NCI-H446 (cell line): ENCODE measurements at regions not wholly inside any gene's neighbourhood (a gene's known extent, or its start where the extent isn't known, plus 50 kb on each side); places are given as distances from the start of the nearest gene placed in this dataset.
A peak's percentile ranks its signal among the peaks of the same experiment; 100 is the strongest.
"Not testable (repeated sequence)": the region's sequence is repeated elsewhere in the genome, so short reads cannot be mapped to it uniquely, and the experiment has no call there.

Experiments
- DNase-seq, 2 experiments: peaks; one replicate each; lab custom pipeline; 2025; lab: John Stamatoyannopoulos, UW

- DNase-seq: peak; percentile 20 to 52
These were observed 751.8 kb downstream of the GALC start for GRCh38 chr14:87241018-87241768.

- DNase-seq: not testable (repeated sequence)
These were observed 752.7 kb downstream of the GALC start for GRCh38 chr14:87240319-87240718.

- DNase-seq: no peak
These were observed 759.1 kb downstream of the GALC start for GRCh38 chr14:87233806-87234384.

- DNase-seq: no peak
These were observed 759.7 kb downstream of the GALC start for GRCh38 chr14:87233266-87233665.

- no peak for DNase-seq
These were observed 761.5 kb downstream of the GALC start for GRCh38 chr14:87231336-87232026.

DNA sequence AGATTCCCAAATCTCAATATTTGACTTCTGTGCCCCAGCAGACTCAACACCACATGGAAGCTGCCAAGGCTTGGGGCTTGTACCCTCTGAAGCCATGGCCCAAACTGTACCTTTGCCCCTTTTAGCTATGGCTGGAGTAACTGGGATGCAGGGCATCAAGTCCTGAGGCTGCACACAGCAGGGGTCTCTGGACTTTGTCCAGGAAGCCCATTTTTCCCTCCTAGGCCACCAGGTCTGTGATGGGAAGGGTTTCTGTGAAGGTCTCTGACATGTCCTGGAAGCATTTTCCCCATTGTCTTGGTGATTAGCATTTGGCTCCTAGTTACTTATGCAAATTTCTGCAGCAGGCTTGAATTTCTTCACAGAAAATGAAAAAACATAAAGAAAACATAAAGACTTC is 762.3 kb downstream of the GALC start:
- DNase-seq: no peak

DNA sequence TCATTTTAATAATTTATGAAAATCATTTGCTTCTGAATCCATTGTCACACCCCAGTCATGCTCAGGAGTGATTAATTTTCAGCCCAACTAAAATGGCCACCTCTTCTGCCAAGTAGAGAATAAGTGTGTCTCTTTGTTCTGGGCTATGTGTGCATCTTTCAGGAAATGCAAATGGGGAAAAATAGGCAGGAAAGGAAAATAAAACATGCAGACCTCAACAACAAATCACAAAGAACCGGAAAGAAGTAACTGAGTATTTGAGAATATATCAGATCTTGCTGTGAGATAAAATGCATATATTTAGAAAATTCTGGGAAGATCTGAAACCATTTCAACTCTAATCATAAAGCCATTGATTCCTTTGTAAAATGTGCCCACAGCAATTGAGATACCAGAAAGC is 763.9 kb downstream of the GALC start:
- DNase-seq: no peak

GRCh38 chr14:87217023-87217422 is 776.0 kb downstream of the GALC start:
- DNase-seq: no peak

DNA sequence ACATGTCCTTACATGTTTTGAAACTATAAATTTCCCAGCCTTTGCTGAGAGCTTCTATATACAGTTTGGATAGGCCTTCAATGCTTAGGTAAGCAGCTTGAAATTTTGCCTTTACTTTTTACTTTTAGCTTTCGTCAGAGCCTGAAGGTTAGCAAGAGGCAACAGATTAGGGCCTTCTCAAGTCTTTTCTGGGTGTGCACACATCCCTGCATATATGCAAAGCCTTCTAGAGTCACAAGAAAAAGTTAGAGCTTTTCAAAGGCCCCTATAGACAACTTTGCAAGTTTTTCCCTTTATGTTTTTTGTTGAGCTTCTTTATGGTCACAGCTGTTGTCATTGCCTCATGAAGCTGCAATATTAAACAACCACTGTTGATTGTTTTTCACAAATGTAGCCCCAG is 778.4 kb downstream of the GALC start:
- no peak for DNase-seq

DNA sequence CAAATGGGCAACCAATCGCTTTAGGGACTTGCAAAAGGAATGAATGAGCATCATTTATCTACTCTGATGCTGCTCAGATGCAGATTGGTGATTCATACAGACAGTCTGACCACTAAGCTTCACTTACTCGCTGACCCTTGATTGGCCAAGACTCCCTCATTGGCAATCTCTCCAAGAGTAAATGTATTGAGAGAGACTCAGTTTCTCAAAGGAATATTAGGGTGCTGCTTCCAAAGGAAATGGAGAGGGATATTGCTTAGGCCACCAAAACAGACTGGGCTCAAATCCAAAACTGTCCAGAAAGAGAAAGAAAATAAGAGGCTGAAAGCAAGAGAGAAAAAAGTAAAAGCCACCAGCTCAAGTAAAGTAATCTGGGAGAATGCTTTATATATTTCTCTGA is 785.2 kb downstream of the GALC start:
- no peak for DNase-seq

GRCh38 chr14:87205811-87206210 is 787.2 kb downstream of the GALC start:
- DNase-seq: no peak

- no peak for DNase-seq
These were observed 789.6 kb downstream of the GALC start for GRCh38 chr14:87203346-87203745.

GRCh38 chr14:87199381-87199780 is 793.6 kb downstream of the GALC start:
- DNase-seq: peak; percentile 1 to 25

DNA sequence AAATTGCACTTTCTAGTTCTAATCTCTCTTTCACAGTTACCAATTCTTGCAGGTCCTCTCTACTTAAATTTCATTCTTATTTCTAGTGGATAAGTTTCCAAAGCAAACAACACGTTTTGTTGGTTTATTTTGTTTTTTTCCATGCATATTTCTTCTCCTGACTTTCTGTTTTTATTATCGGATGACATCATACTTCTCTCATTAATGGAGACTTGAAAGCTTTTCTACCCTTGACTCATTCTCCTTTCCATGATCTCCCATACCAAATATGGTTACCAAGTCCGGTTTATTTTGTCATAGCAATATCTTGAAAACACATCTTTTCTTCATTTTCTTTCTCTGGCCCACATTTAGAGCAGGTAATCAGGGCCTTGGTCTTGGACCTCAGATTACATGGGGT is 796.5 kb downstream of the GALC start:
- no peak for DNase-seq

- DNase-seq: no peak
These were observed 805.2 kb downstream of the GALC start for GRCh38 chr14:87187786-87188185.

GRCh38 chr14:87186737-87187136 is 806.2 kb downstream of the GALC start:
- no peak for DNase-seq

- DNase-seq: peak in 1 of 2 experiments; percentile 13
These were observed 806.9 kb downstream of the GALC start for GRCh38 chr14:87185961-87186560.

DNA sequence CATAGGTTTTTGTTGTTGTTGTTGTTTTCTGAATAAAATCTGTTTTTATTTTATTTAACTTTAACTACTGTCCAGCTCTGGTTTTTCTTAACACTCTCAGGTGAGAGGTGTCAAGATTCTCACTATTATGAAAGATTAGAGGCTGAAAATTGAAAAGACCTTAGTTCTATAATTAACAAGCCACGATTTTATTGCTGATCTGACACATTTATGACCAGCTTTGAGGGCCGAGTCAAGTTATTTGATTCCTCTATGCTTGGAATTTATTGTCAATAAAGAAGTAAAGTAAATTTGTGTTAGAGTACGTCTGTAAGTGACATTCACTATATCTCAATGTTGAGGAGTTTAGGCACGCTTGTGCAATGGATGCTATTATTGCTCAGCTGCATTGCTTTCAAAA is 808.8 kb downstream of the GALC start:
- no peak for DNase-seq

DNA sequence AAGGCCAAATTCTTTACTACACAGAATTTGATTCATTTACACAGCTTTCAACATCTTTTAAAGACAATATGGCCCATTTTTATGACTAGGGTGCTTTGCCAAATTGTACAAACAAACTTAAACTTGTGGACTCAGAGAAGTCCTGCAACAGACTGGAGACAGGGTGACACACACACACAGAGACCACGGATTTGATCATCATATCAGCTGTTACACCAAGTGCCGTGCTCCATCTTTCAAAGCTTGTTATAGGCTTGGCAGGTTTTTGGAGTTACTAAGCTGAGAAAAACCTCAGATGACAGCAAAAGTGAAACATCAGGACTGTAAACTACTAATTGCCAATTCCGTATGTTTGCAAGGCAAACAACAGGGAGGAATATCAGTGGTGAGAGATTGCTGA is 811.7 kb downstream of the GALC start:
- DNase-seq: peak in 1 of 2 experiments; percentile 37

- DNase-seq: no peak
These were observed 813.0 kb downstream of the GALC start for GRCh38 chr14:87179936-87180335.

- DNase-seq: no peak
These were observed 814.7 kb downstream of the GALC start for GRCh38 chr14:87178277-87178676.

GRCh38 chr14:87175175-87175574 is 817.8 kb downstream of the GALC start:
- peak; percentile 41 to 88 for DNase-seq

- no peak for DNase-seq
These were observed 821.8 kb downstream of the GALC start for GRCh38 chr14:87171141-87171540.
